ENCODE measurements at regions not wholly inside any gene's neighbourhood (a gene's known extent, or its start where the extent isn't known, plus 50 kb on each side); places are given as distances from the start of the nearest gene placed in this dataset.

DNA sequence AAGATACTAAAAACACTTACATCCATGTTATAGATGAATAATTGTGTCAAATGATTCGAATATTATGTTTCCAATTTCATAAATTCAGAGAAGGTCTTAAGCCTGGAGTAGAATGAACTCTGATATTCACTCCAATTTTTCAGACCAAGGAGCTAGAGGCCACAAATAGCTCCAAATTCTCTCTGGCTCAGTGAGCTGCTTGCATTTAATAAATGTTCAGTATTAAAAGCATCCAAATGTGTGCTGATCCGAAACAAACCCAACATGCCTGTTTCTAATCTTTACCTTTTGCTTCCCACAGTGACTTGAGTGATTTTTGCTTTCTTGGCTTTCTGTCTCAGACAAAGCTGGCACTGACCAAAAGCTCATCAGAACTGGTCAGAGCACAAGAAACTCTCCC lies 291.4 kb downstream of the CCDC85A start:
- TF ChIP-seq CTCF (IDR thresholded peaks at IDR 0.05; ENCODE audit: low read length, missing control alignments): no peak
- DNase-seq (ENCODE audit: low read depth): no peak
- no peak overlapping the region for H3K4me3 ChIP-seq (replicated peaks; ENCODE audit: low read depth, low read length)

DNA sequence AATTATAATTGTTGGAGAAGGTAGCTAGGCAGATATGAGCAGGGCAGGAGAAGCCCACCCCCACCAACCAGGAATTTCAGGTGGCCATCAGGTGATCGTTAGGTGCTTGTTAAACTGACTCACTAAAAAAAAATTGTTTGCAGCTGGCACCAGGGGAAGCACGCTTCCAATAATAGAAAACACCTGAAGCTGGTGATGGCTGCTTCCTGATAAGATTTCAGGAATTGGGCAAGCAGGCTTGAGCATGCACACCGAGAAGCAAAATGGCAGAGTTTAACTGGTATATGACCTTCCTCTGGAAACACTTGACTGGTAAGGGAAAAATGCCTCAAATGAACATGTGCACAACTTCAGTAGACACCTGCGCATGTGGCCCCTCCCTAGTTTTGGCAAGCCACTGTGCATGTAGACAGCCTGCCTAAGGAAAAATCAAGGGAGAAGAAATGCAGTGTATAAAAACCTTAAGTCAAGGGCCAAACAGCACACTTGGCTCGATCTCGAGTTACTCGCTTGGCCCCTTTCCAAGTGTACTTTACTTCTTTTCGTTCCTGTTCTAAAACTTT lies 292.8 kb downstream of the CCDC85A start:
- no peak for TF ChIP-seq CTCF (IDR thresholded peaks at IDR 0.05; ENCODE audit: low read length, missing control alignments)
- no peak for DNase-seq (ENCODE audit: low read depth)
- H3K4me3 ChIP-seq (replicated peaks; ENCODE audit: low read depth, low read length): no peak overlapping the region

DNA sequence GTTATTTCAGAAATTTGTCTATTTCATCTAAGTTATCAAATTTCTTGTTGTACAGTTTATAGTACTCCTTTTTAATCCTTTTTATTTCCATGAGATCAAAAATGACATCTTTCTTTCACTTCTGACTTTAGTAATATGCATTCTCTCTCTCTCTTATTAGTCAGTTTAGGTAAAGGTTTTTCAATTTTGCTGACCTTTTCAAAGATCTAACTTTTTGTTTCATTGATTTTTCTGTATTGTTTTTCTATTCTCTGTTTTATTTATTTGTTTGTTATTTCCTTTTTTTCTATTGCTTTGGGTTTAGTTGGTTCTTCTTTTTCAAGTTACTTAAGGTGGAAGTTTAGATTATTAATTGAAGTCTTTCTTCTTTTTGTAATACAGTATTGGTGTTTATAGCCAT lies 294.2 kb downstream of the CCDC85A start:
- TF ChIP-seq CTCF (IDR thresholded peaks at IDR 0.05; ENCODE audit: low read length, missing control alignments): no peak
- no peak overlapping the region for H3K4me3 ChIP-seq (replicated peaks; ENCODE audit: low read depth, low read length)
- DNase-seq (ENCODE audit: low read depth): no peak

DNA sequence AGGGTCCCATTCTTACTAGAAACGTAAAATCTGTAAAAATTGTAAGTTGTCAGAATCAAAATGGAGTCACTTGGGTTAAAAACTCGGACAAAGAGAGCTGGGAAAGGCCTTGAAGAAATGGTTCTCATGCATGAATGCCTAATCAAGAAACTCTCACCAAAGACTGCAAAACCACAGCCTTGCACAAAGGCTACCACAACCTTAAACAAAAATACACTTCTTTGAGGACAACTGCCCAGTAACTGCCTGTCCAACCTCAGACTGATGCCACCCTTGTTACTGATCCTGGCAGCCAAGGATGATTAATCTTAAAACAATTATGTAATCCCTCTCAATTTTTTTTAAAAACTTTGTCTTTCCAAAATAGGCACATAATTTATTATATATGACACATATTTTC lies 299.3 kb downstream of the CCDC85A start:
- TF ChIP-seq CTCF (IDR thresholded peaks at IDR 0.05; ENCODE audit: low read length, missing control alignments): no peak
- DNase-seq (ENCODE audit: low read depth): no peak
- H3K4me3 ChIP-seq (replicated peaks; ENCODE audit: low read depth, low read length): no peak overlapping the region

DNA sequence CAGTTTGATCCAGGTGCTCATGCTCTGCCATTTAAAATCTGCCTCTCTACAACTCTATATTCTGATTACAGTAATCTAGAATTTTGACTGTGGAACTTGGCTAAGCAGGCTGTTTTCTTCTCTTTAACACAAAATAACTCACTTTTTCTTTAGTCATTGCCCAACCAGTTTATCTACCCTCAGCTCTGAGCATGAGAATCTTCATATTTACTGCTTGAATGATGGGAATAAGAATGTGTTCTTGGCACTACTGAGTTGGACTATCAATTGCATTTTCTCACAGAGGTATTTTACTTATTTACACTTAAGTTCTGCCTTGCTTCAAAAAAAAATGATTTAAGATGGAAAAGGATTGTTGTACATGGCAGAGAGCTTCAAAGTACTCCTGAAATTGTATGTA lies 301.1 kb downstream of the CCDC85A start:
- no peak overlapping the region for H3K4me3 ChIP-seq (replicated peaks; ENCODE audit: low read depth, low read length)
- TF ChIP-seq CTCF (IDR thresholded peaks at IDR 0.05; ENCODE audit: low read length, missing control alignments): no peak
- no peak for DNase-seq (ENCODE audit: low read depth)

DNA sequence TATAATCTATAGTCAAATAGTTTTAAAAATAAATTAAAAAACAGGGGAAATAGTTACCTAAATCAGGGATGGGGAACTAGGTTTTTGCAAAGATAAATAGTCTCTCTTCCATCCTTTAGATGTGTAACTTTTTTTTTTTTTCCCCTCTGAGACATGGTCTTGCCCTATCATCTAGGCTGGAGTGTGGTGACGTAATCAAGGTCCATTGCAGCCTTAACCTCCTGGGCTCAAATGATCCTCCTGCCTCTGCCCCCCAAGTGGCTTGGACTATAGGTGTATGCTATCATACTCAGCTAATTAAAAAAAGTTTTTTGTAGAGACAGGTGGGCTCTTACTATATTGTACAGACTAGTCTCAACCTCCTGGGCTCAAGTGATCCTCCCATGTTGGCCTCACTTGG lies 316.5 kb downstream of the CCDC85A start:
- no peak for TF ChIP-seq CTCF (IDR thresholded peaks at IDR 0.05; ENCODE audit: low read length, missing control alignments)
- no peak overlapping the region for H3K4me3 ChIP-seq (replicated peaks; ENCODE audit: low read depth, low read length)
- DNase-seq (ENCODE audit: low read depth): no peak

GRCh38 chr2:56502616-56503015 lies 318.8 kb downstream of the CCDC85A start:
- DNase-seq (ENCODE audit: low read depth): no peak
- TF ChIP-seq CTCF (IDR thresholded peaks at IDR 0.05; ENCODE audit: low read length, missing control alignments): no peak
- no peak overlapping the region for H3K4me3 ChIP-seq (replicated peaks; ENCODE audit: low read depth, low read length)

Measured in fibroblast of pulmonary artery (primary cell).